Neural progenitor cell (in vitro differentiated cells): ENCODE measurements at regions not wholly inside any gene's neighbourhood (a gene's known extent, or its start where the extent isn't known, plus 50 kb on each side); places are given as distances from the start of the nearest gene placed in this dataset.

Experiments used
- CTCF ChIP-seq: fragments of 200-600 bp; sonication (generic); IDR thresholded peaks from 2 replicates; pipeline ENCODE4 v1.5.1; 2017; ENCODE audit warnings: antibody characterized with exemption, mild to moderate bottlenecking
- EZH2 ChIP-seq: fragments of 200-600 bp; sonication (generic); IDR thresholded peaks from 2 replicates; pipeline ENCODE4 v1.6.1; 2017; ENCODE audit warnings: antibody characterized with exemption, mild to moderate bottlenecking, moderate library complexity
- EZH2phosphoT487 ChIP-seq: fragments of 200-600 bp; sonication (generic); IDR thresholded peaks from 2 replicates; pipeline ENCODE4 v1.6.1; 2017; ENCODE audit warnings: antibody characterized with exemption

GRCh38 chr3:3573341-3573740 lies 225.9 kb upstream of the LRRN1 start:
- no peak for TF ChIP-seq CTCF
- no peak for TF ChIP-seq EZH2
- no peak for TF ChIP-seq EZH2phosphoT487
